Upper lobe of left lung (tissue), 4 donors: ENCODE measurements at regions not wholly inside any gene's neighbourhood (a gene's known extent, or its start where the extent isn't known, plus 50 kb on each side); places are given as distances from the start of the nearest gene placed in this dataset.

Experiments
- POLR2A ChIP-seq, 4 donors: fragments of 450-650 bp; IDR thresholded peaks; one replicate each; pipeline ENCODE4 v1.5.1; 2016 to 2017; ENCODE audit warnings: antibody characterized with exemption in 4 of 4, mild to moderate bottlenecking in 2 of 4
- TF ChIP-seq, protein P1 (sequence below), 6 experiments: fragments of 450-650 bp in 4 of 6; fragments of 200-600 bp in 2 of 6; sonication (generic) in 2 of 6; IDR thresholded peaks; one replicate each; pipeline ENCODE4 v1.5.1; 2016 to 2019; ENCODE audit warnings: antibody characterized with exemption in 6 of 6

DNA sequence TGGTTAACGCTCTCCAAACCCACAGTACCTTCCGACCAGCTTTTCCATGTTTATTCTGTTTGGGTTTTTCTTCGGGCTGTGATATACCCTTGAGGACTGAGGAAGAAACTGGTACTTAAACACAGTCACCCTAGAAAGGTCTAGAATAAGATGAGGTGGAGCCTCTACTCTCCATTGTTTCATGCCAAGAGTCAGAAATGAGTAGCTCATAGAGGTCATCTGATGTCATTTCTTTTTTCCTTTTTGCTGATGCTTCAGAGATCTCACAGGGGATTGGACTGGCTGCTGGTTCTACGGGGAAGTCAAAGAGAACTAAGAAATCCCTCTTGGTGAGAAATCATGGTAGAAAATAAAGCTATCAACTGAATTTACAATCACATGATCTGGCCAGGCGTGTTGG lies 538.2 kb upstream of the TMEM132C start:
- TF ChIP-seq POLR2A (IDR thresholded peaks at IDR 0.05), result no peak
- TF ChIP-seq, protein P1, sequence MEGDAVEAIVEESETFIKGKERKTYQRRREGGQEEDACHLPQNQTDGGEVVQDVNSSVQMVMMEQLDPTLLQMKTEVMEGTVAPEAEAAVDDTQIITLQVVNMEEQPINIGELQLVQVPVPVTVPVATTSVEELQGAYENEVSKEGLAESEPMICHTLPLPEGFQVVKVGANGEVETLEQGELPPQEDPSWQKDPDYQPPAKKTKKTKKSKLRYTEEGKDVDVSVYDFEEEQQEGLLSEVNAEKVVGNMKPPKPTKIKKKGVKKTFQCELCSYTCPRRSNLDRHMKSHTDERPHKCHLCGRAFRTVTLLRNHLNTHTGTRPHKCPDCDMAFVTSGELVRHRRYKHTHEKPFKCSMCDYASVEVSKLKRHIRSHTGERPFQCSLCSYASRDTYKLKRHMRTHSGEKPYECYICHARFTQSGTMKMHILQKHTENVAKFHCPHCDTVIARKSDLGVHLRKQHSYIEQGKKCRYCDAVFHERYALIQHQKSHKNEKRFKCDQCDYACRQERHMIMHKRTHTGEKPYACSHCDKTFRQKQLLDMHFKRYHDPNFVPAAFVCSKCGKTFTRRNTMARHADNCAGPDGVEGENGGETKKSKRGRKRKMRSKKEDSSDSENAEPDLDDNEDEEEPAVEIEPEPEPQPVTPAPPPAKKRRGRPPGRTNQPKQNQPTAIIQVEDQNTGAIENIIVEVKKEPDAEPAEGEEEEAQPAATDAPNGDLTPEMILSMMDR (IDR thresholded peaks at IDR 0.05), result no peak
